ENCODE measurements at regions not wholly inside any gene's neighbourhood (a gene's known extent, or its start where the extent isn't known, plus 50 kb on each side); places are given as distances from the start of the nearest gene placed in this dataset.

- DNase-seq, result peak; percentile 76
- Histone ChIP-seq H3K4me3 (no peak overlapping the region), H3K36me3 (no peaks in the 10 kb centered on the region), H3K4me1 (peaks cover 0 to 17% (median 4%) of the 10 kb centered on the region in 4 donors), H3K27me3 (no peaks in the 10 kb centered on the region), H3K27ac (peak overlapping the region; percentile 23 to 54 (median 27)), H3K9me3 (no peaks in the 10 kb centered on the region)
- 64 to 66% methylated on average over 14 of the region's 14 CpGs for WGBS, 2 donors
- TF ChIP-seq, protein P1, sequence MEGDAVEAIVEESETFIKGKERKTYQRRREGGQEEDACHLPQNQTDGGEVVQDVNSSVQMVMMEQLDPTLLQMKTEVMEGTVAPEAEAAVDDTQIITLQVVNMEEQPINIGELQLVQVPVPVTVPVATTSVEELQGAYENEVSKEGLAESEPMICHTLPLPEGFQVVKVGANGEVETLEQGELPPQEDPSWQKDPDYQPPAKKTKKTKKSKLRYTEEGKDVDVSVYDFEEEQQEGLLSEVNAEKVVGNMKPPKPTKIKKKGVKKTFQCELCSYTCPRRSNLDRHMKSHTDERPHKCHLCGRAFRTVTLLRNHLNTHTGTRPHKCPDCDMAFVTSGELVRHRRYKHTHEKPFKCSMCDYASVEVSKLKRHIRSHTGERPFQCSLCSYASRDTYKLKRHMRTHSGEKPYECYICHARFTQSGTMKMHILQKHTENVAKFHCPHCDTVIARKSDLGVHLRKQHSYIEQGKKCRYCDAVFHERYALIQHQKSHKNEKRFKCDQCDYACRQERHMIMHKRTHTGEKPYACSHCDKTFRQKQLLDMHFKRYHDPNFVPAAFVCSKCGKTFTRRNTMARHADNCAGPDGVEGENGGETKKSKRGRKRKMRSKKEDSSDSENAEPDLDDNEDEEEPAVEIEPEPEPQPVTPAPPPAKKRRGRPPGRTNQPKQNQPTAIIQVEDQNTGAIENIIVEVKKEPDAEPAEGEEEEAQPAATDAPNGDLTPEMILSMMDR (IDR thresholded peaks at IDR 0.05), result no peak
- peak in 1 of 4 donors; percentile 8 for TF ChIP-seq POLR2AphosphoS5 (IDR thresholded peaks at IDR 0.05)
- intact Hi-C loops (cut with DNase I), result no loop called here
These were observed 202.7 kb downstream of the RHOU start for GRCh38 chr1:228937851-228938536.

DNA sequence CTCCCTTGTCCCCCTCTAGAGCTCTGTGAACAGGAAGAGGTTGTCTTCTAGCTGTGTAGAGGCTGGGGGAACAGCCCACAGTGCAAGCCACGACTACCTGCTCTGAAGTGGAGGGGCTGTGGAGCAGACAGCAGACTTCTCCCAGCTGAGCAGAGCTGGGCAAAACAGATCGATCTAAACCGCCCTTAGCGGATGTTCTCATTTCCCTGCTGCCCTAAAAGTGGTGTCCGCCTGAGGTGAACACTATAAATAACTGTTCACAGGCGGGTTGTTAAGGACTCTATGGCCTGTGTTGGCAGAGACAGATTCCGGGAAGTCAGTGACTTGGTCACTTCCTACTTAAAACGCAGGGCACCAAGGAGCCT lies 203.2 kb downstream of the RHOU start:
- TF ChIP-seq POLR2A (IDR thresholded peaks at IDR 0.05) (no peak), POLR2AphosphoS5 (IDR thresholded peaks at IDR 0.05) (no peak), EP300 (IDR thresholded peaks at IDR 0.05) (no peak)
- TF ChIP-seq, protein P1 (IDR thresholded peaks at IDR 0.05), result no peak
- Histone ChIP-seq H3K4me3 (no peak overlapping the region), H3K27me3 (no peaks in the 10 kb centered on the region), H3K9me3 (no peaks in the 10 kb centered on the region), H3K4me1 (peaks cover 0 to 17% (median 4%) of the 10 kb centered on the region in 4 donors), H3K27ac (peak overlapping the region; percentile 23 to 54 (median 27)), H3K36me3 (no peaks in the 10 kb centered on the region)
- WGBS, 2 donors, result 46 to 79% methylated on average over 8 of the region's 8 CpGs
- DNase-seq, result no peak
- intact Hi-C loops (cut with DNase I), result no loop called here

- Histone ChIP-seq H3K4me1 (peaks cover 0 to 17% (median 4%) of the 10 kb centered on the region in 4 donors), H3K27ac (no peak overlapping the region), H3K36me3 (no peaks in the 10 kb centered on the region), H3K9me3 (no peaks in the 10 kb centered on the region), H3K27me3 (no peaks in the 10 kb centered on the region), H3K4me3 (no peak overlapping the region)
- 86 to 90% methylated on average over 6 of the region's 6 CpGs for WGBS, 2 donors
- intact Hi-C loops (cut with DNase I), result no loop called here
- DNase-seq, result no peak
- TF ChIP-seq POLR2A (IDR thresholded peaks at IDR 0.05) (no peak), EP300 (IDR thresholded peaks at IDR 0.05) (no peak), POLR2AphosphoS5 (IDR thresholded peaks at IDR 0.05) (no peak)
- TF ChIP-seq, protein P1 (IDR thresholded peaks at IDR 0.05), result no peak
These were observed 203.9 kb downstream of the RHOU start for GRCh38 chr1:228939001-228939691.

GRCh38 chr1:228939881-228940392 lies 204.7 kb downstream of the RHOU start:
- Histone ChIP-seq H3K27me3 (no peaks in the 10 kb centered on the region), H3K4me1 (peaks cover 0 to 17% (median 4%) of the 10 kb centered on the region in 4 donors), H3K36me3 (no peaks in the 10 kb centered on the region), H3K9me3 (no peaks in the 10 kb centered on the region), H3K4me3 (no peak overlapping the region), H3K27ac (no peak overlapping the region)
- WGBS, 2 donors, result 92 to 93% methylated on average over 7 of the region's 7 CpGs
- intact Hi-C loops (cut with DNase I), result no loop called here
- no peak for TF ChIP-seq POLR2A (IDR thresholded peaks at IDR 0.05)
- TF ChIP-seq, protein P1 (IDR thresholded peaks at IDR 0.05), result no peak
- TF ChIP-seq EP300 (IDR thresholded peaks at IDR 0.05), result no peak
- TF ChIP-seq POLR2AphosphoS5 (IDR thresholded peaks at IDR 0.05), result no peak
- no peak for DNase-seq

Data from sigmoid colon (tissue), 6 donors.